Activated CD8-positive, alpha-beta T cell treated with anti-CD3 and anti-CD28 coated beads for 36 hours (primary cell): ENCODE measurements at regions not wholly inside any gene's neighbourhood (a gene's known extent, or its start where the extent isn't known, plus 50 kb on each side); places are given as distances from the start of the nearest gene placed in this dataset.

Experiments used
- ATAC-seq: fragments of 200-7000 bp; cut with Tn5 transposase; one replicate; pipeline ENCODE4 v1.10.0; 2021; ENCODE audit warnings: mild to moderate bottlenecking, moderate library complexity
- CTCF ChIA-PET: fragments of 350-600 bp; sonication (Branson Sonifier 250); formaldehyde crosslinking; loops from one replicate; lab custom pipeline; 2021; ENCODE audit warnings: antibody characterized with exemption; lab: Charles Lee
- POLR2A ChIA-PET: fragments of 350-600 bp; sonication (Branson Sonifier 250); formaldehyde crosslinking; loops from one replicate; lab custom pipeline; 2021; ENCODE audit warnings: antibody characterized with exemption; lab: Charles Lee
- DNase-seq: peaks from one replicate; pipeline ENCODE4 v3.0.0-alpha.2; 2020
- H3K27ac Mint-ChIP-seq: one replicate; pipeline ENCODE4 v1.8.0; 2021; ENCODE audit warnings: mild to moderate bottlenecking, mixed read lengths
- H3K27me3 Mint-ChIP-seq: one replicate; pipeline ENCODE4 v1.8.0; 2021; ENCODE audit warnings: mixed read lengths
- H3K36me3 Mint-ChIP-seq: one replicate; pipeline ENCODE4 v1.8.0; 2021; ENCODE audit warnings: low read depth, mixed read lengths
- H3K4me1 Mint-ChIP-seq: one replicate; pipeline ENCODE4 v1.8.0; 2021; ENCODE audit warnings: low read depth, mixed read lengths
- H3K4me3 Mint-ChIP-seq: one replicate; pipeline ENCODE4 v1.8.0; 2021; ENCODE audit warnings: mild to moderate bottlenecking, moderate library complexity, mixed read lengths
- H3K9me3 Mint-ChIP-seq: one replicate; pipeline ENCODE4 v1.8.0; 2021; ENCODE audit warnings: mixed read lengths
- CTCF ChIP-seq: fragments of 200-600 bp; IDR thresholded peaks from one replicate; pipeline ENCODE4 v1.8.0; 2022; ENCODE audit warnings: antibody characterized with exemption, mild to moderate bottlenecking
- intact Hi-C: fragments of 100-400 bp; cut with micrococcal nuclease; formaldehyde crosslinking; loops from one replicate; pipeline ENCODE4 v1.10.0; 2022

GRCh38 chr2:160721089-160722040, 227.8 kb upstream of the RBMS1 start:
- DNase-seq = no peak
- no peaks in the 10 kb centered on the region for H3K4me1 Mint-ChIP-seq
- peaks cover 3% of the 10 kb centered on the region for H3K9me3 Mint-ChIP-seq
- intact Hi-C loops = no loop called here
- H3K4me3 Mint-ChIP-seq = no peak overlapping the region
- ChIA-PET CTCF (interaction anchor here (0.6 to 1.3 kb wide), 2 partner anchors 469 to 492 kb away, joined by 3 read pairs; no protein-coding TSS in a partner anchor), POLR2A (no interaction called here)
- no peak for ATAC-seq
- no peaks in the 10 kb centered on the region for H3K27me3 Mint-ChIP-seq
- no peak overlapping the region for H3K27ac Mint-ChIP-seq
- TF ChIP-seq CTCF = no peak
- no peaks in the 10 kb centered on the region for H3K36me3 Mint-ChIP-seq

- no peaks in the 10 kb centered on the region for H3K36me3 Mint-ChIP-seq
- POLR2A ChIA-PET = no interaction called here
- no peak overlapping the region for H3K27ac Mint-ChIP-seq
- no peak overlapping the region for H3K4me3 Mint-ChIP-seq
- TF ChIP-seq CTCF = no peak
- peaks cover 3% of the 10 kb centered on the region for H3K9me3 Mint-ChIP-seq
- H3K27me3 Mint-ChIP-seq = no peaks in the 10 kb centered on the region
- no peaks in the 10 kb centered on the region for H3K4me1 Mint-ChIP-seq
- intact Hi-C loops = no loop called here
- DNase-seq = no peak
- CTCF ChIA-PET = no interaction called here
- no peak for ATAC-seq
Observed at GRCh38 chr2:160726046-160726445, 232.4 kb upstream of the RBMS1 start.

- ChIA-PET CTCF (no interaction called here), POLR2A (no interaction called here)
- ATAC-seq (no peak), DNase-seq (no peak)
- Mint-ChIP-seq H3K27ac (no peak overlapping the region), H3K9me3 (no peaks in the 10 kb centered on the region), H3K27me3 (peaks cover 2% of the 10 kb centered on the region), H3K36me3 (no peaks in the 10 kb centered on the region), H3K4me1 (no peaks in the 10 kb centered on the region), H3K4me3 (no peak overlapping the region)
- intact Hi-C loops = no loop called here
- no peak for TF ChIP-seq CTCF
Observed at GRCh38 chr2:160730296-160730995, 236.8 kb upstream of the RBMS1 start.

GRCh38 chr2:160731415-160731814, 237.8 kb upstream of the RBMS1 start:
- ChIA-PET POLR2A (no interaction called here), CTCF (interaction anchor here (0.9 kb wide), 1 partner anchor 626 kb away, joined by 4 read pairs; no protein-coding TSS in a partner anchor)
- ATAC-seq (no peak), DNase-seq (no peak)
- Mint-ChIP-seq H3K4me1 (no peaks in the 10 kb centered on the region), H3K36me3 (no peaks in the 10 kb centered on the region), H3K4me3 (no peak overlapping the region), H3K27me3 (peaks cover 2% of the 10 kb centered on the region), H3K27ac (no peak overlapping the region), H3K9me3 (no peaks in the 10 kb centered on the region)
- intact Hi-C loops = no loop called here
- no peak for TF ChIP-seq CTCF

- ChIA-PET POLR2A (no interaction called here), CTCF (interaction anchor here (0.9 kb wide), 1 partner anchor 626 kb away, joined by 4 read pairs; no protein-coding TSS in a partner anchor)
- no peaks in the 10 kb centered on the region for H3K4me1 Mint-ChIP-seq
- ATAC-seq = no peak
- no peaks in the 10 kb centered on the region for H3K9me3 Mint-ChIP-seq
- no peak overlapping the region for H3K27ac Mint-ChIP-seq
- H3K4me3 Mint-ChIP-seq = no peak overlapping the region
- no peaks in the 10 kb centered on the region for H3K36me3 Mint-ChIP-seq
- H3K27me3 Mint-ChIP-seq = peaks cover 2% of the 10 kb centered on the region
- no peak for DNase-seq
- TF ChIP-seq CTCF = no peak
- intact Hi-C loops = no loop called here
Observed at GRCh38 chr2:160731856-160732255, 238.2 kb upstream of the RBMS1 start.
